ENCODE measurements at regions not wholly inside any gene's neighbourhood (a gene's known extent, or its start where the extent isn't known, plus 50 kb on each side); places are given as distances from the start of the nearest gene placed in this dataset.

- Mint-ChIP-seq H3K9me3 (ENCODE audit: unreplicated experiment) (peaks cover 1% of the 10 kb centered on the region), H3K4me1 (ENCODE audit: low read depth, unreplicated experiment) (no peaks in the 10 kb centered on the region), H3K36me3 (ENCODE audit: unreplicated experiment) (no peaks in the 10 kb centered on the region), H3K4me3 (ENCODE audit: unreplicated experiment) (no peak overlapping the region), H3K27me3 (ENCODE audit: unreplicated experiment) (no peaks in the 10 kb centered on the region), H3K27ac (ENCODE audit: unreplicated experiment) (no peak overlapping the region)
- no peak for TF ChIP-seq CTCF (IDR thresholded peaks at IDR 0.05; ENCODE audit: partially characterized antibody, unreplicated experiment)
- DNase-seq: no peak
Observed at GRCh38 chr5:90290648-90291047, 118.9 kb downstream of the CETN3 start.

- no peak for TF ChIP-seq CTCF (IDR thresholded peaks at IDR 0.05; ENCODE audit: partially characterized antibody, unreplicated experiment)
- DNase-seq: no peak
- no peaks in the 10 kb centered on the region for H3K27me3 Mint-ChIP-seq (ENCODE audit: unreplicated experiment)
- H3K4me1 Mint-ChIP-seq (ENCODE audit: low read depth, unreplicated experiment): no peaks in the 10 kb centered on the region
- no peak overlapping the region for H3K27ac Mint-ChIP-seq (ENCODE audit: unreplicated experiment)
- H3K9me3 Mint-ChIP-seq (ENCODE audit: unreplicated experiment): peaks cover 1% of the 10 kb centered on the region
- no peak overlapping the region for H3K4me3 Mint-ChIP-seq (ENCODE audit: unreplicated experiment)
- no peaks in the 10 kb centered on the region for H3K36me3 Mint-ChIP-seq (ENCODE audit: unreplicated experiment)
Observed at GRCh38 chr5:90289837-90290236, 119.7 kb downstream of the CETN3 start.

- H3K36me3 Mint-ChIP-seq (ENCODE audit: unreplicated experiment): no peaks in the 10 kb centered on the region
- no peak overlapping the region for H3K27ac Mint-ChIP-seq (ENCODE audit: unreplicated experiment)
- H3K4me1 Mint-ChIP-seq (ENCODE audit: low read depth, unreplicated experiment): no peaks in the 10 kb centered on the region
- H3K9me3 Mint-ChIP-seq (ENCODE audit: unreplicated experiment): peaks cover 1% of the 10 kb centered on the region
- no peak for TF ChIP-seq CTCF (IDR thresholded peaks at IDR 0.05; ENCODE audit: partially characterized antibody, unreplicated experiment)
- no peaks in the 10 kb centered on the region for H3K27me3 Mint-ChIP-seq (ENCODE audit: unreplicated experiment)
- H3K4me3 Mint-ChIP-seq (ENCODE audit: unreplicated experiment): no peak overlapping the region
- DNase-seq: no peak
Observed at GRCh38 chr5:90287036-90287435, 122.5 kb downstream of the CETN3 start.

GRCh38 chr5:90285581-90285980, 124.0 kb downstream of the CETN3 start:
- TF ChIP-seq CTCF (IDR thresholded peaks at IDR 0.05; ENCODE audit: partially characterized antibody, unreplicated experiment): no peak

GRCh38 chr5:90284375-90284774, 125.2 kb downstream of the CETN3 start:
- Mint-ChIP-seq H3K9me3 (ENCODE audit: unreplicated experiment) (no peaks in the 10 kb centered on the region), H3K4me1 (ENCODE audit: low read depth, unreplicated experiment) (no peaks in the 10 kb centered on the region), H3K4me3 (ENCODE audit: unreplicated experiment) (no peak overlapping the region), H3K27ac (ENCODE audit: unreplicated experiment) (no peak overlapping the region), H3K36me3 (ENCODE audit: unreplicated experiment) (no peaks in the 10 kb centered on the region), H3K27me3 (ENCODE audit: unreplicated experiment) (no peaks in the 10 kb centered on the region)
- no peak for TF ChIP-seq CTCF (IDR thresholded peaks at IDR 0.05; ENCODE audit: partially characterized antibody, unreplicated experiment)
- no peak for DNase-seq

More at GRCh38 chr5:90285581-90285980, 124.0 kb downstream of the CETN3 start:
- DNase-seq: no peak
- no peaks in the 10 kb centered on the region for H3K36me3 Mint-ChIP-seq (ENCODE audit: unreplicated experiment)
- H3K9me3 Mint-ChIP-seq (ENCODE audit: unreplicated experiment): peaks cover 1% of the 10 kb centered on the region
- H3K4me3 Mint-ChIP-seq (ENCODE audit: unreplicated experiment): no peak overlapping the region
- H3K4me1 Mint-ChIP-seq (ENCODE audit: low read depth, unreplicated experiment): no peaks in the 10 kb centered on the region
- H3K27me3 Mint-ChIP-seq (ENCODE audit: unreplicated experiment): no peaks in the 10 kb centered on the region
- no peak overlapping the region for H3K27ac Mint-ChIP-seq (ENCODE audit: unreplicated experiment)
